ENCODE measurements at regions not wholly inside any gene's neighbourhood (a gene's known extent, or its start where the extent isn't known, plus 50 kb on each side); places are given as distances from the start of the nearest gene placed in this dataset.

- no peak for DNase-seq (ENCODE audit: low read depth)
- no peak for TF ChIP-seq CTCF (IDR thresholded peaks at IDR 0.05; ENCODE audit: control insufficient read depth, insufficient read depth, low read depth, low read length, missing control alignments)
Observed at GRCh38 chr3:162365066-162365719, 868.6 kb downstream of the OTOL1 start.

GRCh38 chr3:162366166-162366766 lies 869.7 kb downstream of the OTOL1 start:
- no peak for DNase-seq (ENCODE audit: low read depth)
- TF ChIP-seq CTCF (IDR thresholded peaks at IDR 0.05; ENCODE audit: control insufficient read depth, insufficient read depth, low read depth, low read length, missing control alignments) = no peak
- H3K4me3 ChIP-seq (ENCODE audit: control insufficient read depth, low read depth, low read length) = no peak overlapping the region

More at GRCh38 chr3:162365066-162365719, 868.6 kb downstream of the OTOL1 start:
- no peak overlapping the region for H3K4me3 ChIP-seq (ENCODE audit: control insufficient read depth, low read depth, low read length)

GRCh38 chr3:162367429-162368260 lies 871.0 kb downstream of the OTOL1 start:
- no peak overlapping the region for H3K4me3 ChIP-seq (ENCODE audit: control insufficient read depth, low read depth, low read length)
- no peak for TF ChIP-seq CTCF (IDR thresholded peaks at IDR 0.05; ENCODE audit: control insufficient read depth, insufficient read depth, low read depth, low read length, missing control alignments)
- no peak for DNase-seq (ENCODE audit: low read depth)

GRCh38 chr3:162368417-162368816 lies 871.8 kb downstream of the OTOL1 start:
- H3K4me3 ChIP-seq (ENCODE audit: control insufficient read depth, low read depth, low read length) = no peak overlapping the region
- DNase-seq (ENCODE audit: low read depth) = no peak
- no peak for TF ChIP-seq CTCF (IDR thresholded peaks at IDR 0.05; ENCODE audit: control insufficient read depth, insufficient read depth, low read depth, low read length, missing control alignments)

GRCh38 chr3:162369306-162369705 lies 872.7 kb downstream of the OTOL1 start:
- no peak overlapping the region for H3K4me3 ChIP-seq (ENCODE audit: control insufficient read depth, low read depth, low read length)
- TF ChIP-seq CTCF (IDR thresholded peaks at IDR 0.05; ENCODE audit: control insufficient read depth, insufficient read depth, low read depth, low read length, missing control alignments) = no peak
- no peak for DNase-seq (ENCODE audit: low read depth)

- no peak for TF ChIP-seq CTCF (IDR thresholded peaks at IDR 0.05; ENCODE audit: control insufficient read depth, insufficient read depth, low read depth, low read length, missing control alignments)
- no peak overlapping the region for H3K4me3 ChIP-seq (ENCODE audit: control insufficient read depth, low read depth, low read length)
- DNase-seq (ENCODE audit: low read depth) = no peak
Observed at GRCh38 chr3:162370141-162370540, 873.5 kb downstream of the OTOL1 start.
